H1 (cell line): ENCODE measurements at regions not wholly inside any gene's neighbourhood (a gene's known extent, or its start where the extent isn't known, plus 50 kb on each side); places are given as distances from the start of the nearest gene placed in this dataset.

Experiments
- CTCF ChIA-PET: fragments of 300-600 bp; sonication (Branson Sonifier 250); formaldehyde crosslinking; loops from one replicate; lab custom pipeline; 2021; ENCODE audit not compliant: partially characterized antibody; lab: Charles Lee
- POLR2A ChIA-PET: fragments of 300-600 bp; sonication (Branson Sonifier 250); formaldehyde crosslinking; loops from one replicate; lab custom pipeline; 2021; ENCODE audit warnings: inconsistent platforms; ENCODE audit not compliant: partially characterized antibody; lab: Charles Lee
- DNase-seq, 2 experiments: peaks; one replicate each; pipeline versions ENCODE4 v3.0.0 to v3.0.0-alpha.2; 2010 to 2022; ENCODE audit warnings: low spot score in 2 of 2, low read depth in 1 of 2, mixed read lengths in 1 of 2
- FAIRE-seq: peaks from 2 replicates; lab custom pipeline; 2011; peaks lifted over from hg19 to GRCh38; lab: Jason Lieb, UNC
- H2AFZ ChIP-seq: 2 replicates; pipeline ENCODE4 v1.8.1; 2012; ENCODE audit warnings: low read length, inconsistent platforms
- H2AK5ac ChIP-seq: 2 replicates; pipeline ENCODE4 v1.6.1; 2013; ENCODE audit warnings: low read depth, low read length
- H2BK120ac ChIP-seq: replicated peaks from 2 replicates; pipeline ENCODE3; 2013; ENCODE audit warnings: low read depth, low read length, inconsistent platforms
- H2BK12ac ChIP-seq: 2 replicates; pipeline ENCODE4 v1.6.1; 2013; ENCODE audit warnings: low read depth, low read length
- H2BK15ac ChIP-seq: 2 replicates; pipeline ENCODE4 v1.6.1; 2013; ENCODE audit warnings: low read length
- H2BK20ac ChIP-seq: 2 replicates; pipeline ENCODE4 v1.6.1; 2013; ENCODE audit warnings: low read length
- H2BK5ac ChIP-seq: 2 replicates; pipeline ENCODE4 v1.6.1; 2013; ENCODE audit warnings: low read depth, low read length
- H3K14ac ChIP-seq: 2 replicates; pipeline ENCODE4 v1.6.1; 2013; ENCODE audit warnings: inconsistent platforms; ENCODE audit not compliant: insufficient read length
- H3K18ac ChIP-seq: 2 replicates; pipeline ENCODE4 v1.6.1; 2013; ENCODE audit warnings: low read length; ENCODE audit errors: extremely low read depth
- H3K23ac ChIP-seq: 2 replicates; pipeline ENCODE4 v1.6.1; 2013; ENCODE audit warnings: inconsistent platforms; ENCODE audit not compliant: insufficient read length
- H3K23me2 ChIP-seq: 2 replicates; pipeline ENCODE4 v1.6.1; 2013; ENCODE audit warnings: low read depth, low read length
- H3K27ac ChIP-seq: 2 replicates; pipeline ENCODE4 v1.6.1; 2011; ENCODE audit warnings: low read depth, low read length, inconsistent platforms
- H3K27me3 ChIP-seq, 4 experiments: replicated peaks in 1 of 4; 1 replicate in 1 of 4; 2 replicates in 3 of 4; pipeline versions ENCODE4 v1.6.1 to v1.8.1; 2011 to 2013; ENCODE audit warnings: low read length in 3 of 4, mild to moderate bottlenecking in 3 of 4, inconsistent platforms in 2 of 4, mixed read lengths in 2 of 4, moderate library complexity in 1 of 4; ENCODE audit not compliant: control insufficient read depth in 3 of 4, insufficient read depth in 3 of 4; ENCODE audit errors: extremely low read depth in 1 of 4
- H3K36me3 ChIP-seq, 4 experiments: 2 replicates each; pipeline versions ENCODE4 v1.6.1 to v1.8.1; 2011 to 2013; ENCODE audit warnings: mild to moderate bottlenecking in 4 of 4, low read length in 3 of 4, moderate library complexity in 2 of 4, control low read depth in 1 of 4, inconsistent platforms in 1 of 4; ENCODE audit not compliant: insufficient read depth in 4 of 4, control insufficient read depth in 2 of 4
- H3K4ac ChIP-seq: replicated peaks from 2 replicates; pipeline ENCODE3; 2013; ENCODE audit warnings: low read length, low read depth, mixed read lengths, inconsistent platforms; ENCODE audit not compliant: insufficient read length
- H3K4me1 ChIP-seq, 4 experiments: replicated peaks in 1 of 4; 1 replicate in 1 of 4; 2 replicates in 3 of 4; pipeline versions ENCODE4 v1.6.1 to v1.8.1; 2011 to 2013; ENCODE audit warnings: low read length in 3 of 4, inconsistent platforms in 2 of 4, mixed read lengths in 1 of 4; ENCODE audit not compliant: insufficient read depth in 4 of 4, control insufficient read depth in 3 of 4
- H3K4me2 ChIP-seq, 2 experiments: 2 replicates each; pipeline versions ENCODE4 v1.6.1 to v1.8.1; 2011 to 2013; ENCODE audit warnings: low read depth in 2 of 2, low read length in 2 of 2, control low read depth in 1 of 2, inconsistent platforms in 1 of 2, mild to moderate bottlenecking in 1 of 2; ENCODE audit not compliant: insufficient read depth in 1 of 2
- H3K4me3 ChIP-seq, 4 experiments: fragments of 200-600, 300-600 bp in 1 of 4; sonication (generic), shearing (Covaris generic), sonication (Bioruptor Twin) in 1 of 4; 2 replicates each; pipeline versions ENCODE4 v1.5.1 to v1.8.1; 2011 to 2016; ENCODE audit warnings: low read length in 4 of 4, low read depth in 3 of 4, control low read depth in 2 of 4, inconsistent platforms in 2 of 4, mild to moderate bottlenecking in 2 of 4, mixed read lengths in 1 of 4, moderate library complexity in 1 of 4; ENCODE audit not compliant: insufficient read depth in 2 of 4; ENCODE audit errors: extremely low read depth in 1 of 4
- H3K56ac ChIP-seq: replicated peaks from 2 replicates; pipeline ENCODE3; 2013; ENCODE audit warnings: low read depth, mild to moderate bottlenecking, mixed read lengths, low read length, inconsistent platforms; ENCODE audit not compliant: insufficient read length
- H3K79me1 ChIP-seq: 2 replicates; pipeline ENCODE4 v1.6.1; 2013; ENCODE audit warnings: low read depth, low read length, control low read depth
- H3K79me2 ChIP-seq, 2 experiments: 2 replicates each; pipeline versions ENCODE4 v1.6.1 to v1.8.1; 2012 to 2013; ENCODE audit warnings: low read length in 2 of 2, mild to moderate bottlenecking in 2 of 2, inconsistent platforms in 1 of 2; ENCODE audit not compliant: insufficient read depth in 2 of 2, control insufficient read depth in 1 of 2
- H3K9ac ChIP-seq, 4 experiments: replicated peaks in 1 of 4; 1 replicate in 1 of 4; 2 replicates in 3 of 4; pipeline versions ENCODE4 v1.6.1 to v1.8.1; 2011 to 2013; ENCODE audit warnings: low read depth in 3 of 4, low read length in 3 of 4, control low read depth in 2 of 4, mild to moderate bottlenecking in 2 of 4, moderate library complexity in 2 of 4, inconsistent platforms in 1 of 4; ENCODE audit errors: extremely low read depth in 1 of 4
- H3K9me3 ChIP-seq, 2 experiments: 2 replicates each; pipeline versions ENCODE4 v1.6.1 to v1.8.1; 2012 to 2013; ENCODE audit warnings: mild to moderate bottlenecking in 2 of 2, moderate library complexity in 2 of 2, control low read depth in 1 of 2, inconsistent platforms in 1 of 2, low read depth in 1 of 2, low read length in 1 of 2, mixed read lengths in 1 of 2; ENCODE audit not compliant: insufficient read depth in 2 of 2
- H4K20me1 ChIP-seq, 2 experiments: replicated peaks in 1 of 2; 2 replicates each; pipeline versions ENCODE3 to v1.8.1; 2011 to 2013; ENCODE audit warnings: inconsistent platforms in 2 of 2, low read length in 2 of 2, mild to moderate bottlenecking in 1 of 2; ENCODE audit not compliant: insufficient read depth in 2 of 2, control insufficient read depth in 1 of 2
- H4K5ac ChIP-seq: 2 replicates; pipeline ENCODE4 v1.6.1; 2013; ENCODE audit warnings: low read length, low read depth, mixed read lengths, inconsistent platforms; ENCODE audit not compliant: insufficient read length
- H4K8ac ChIP-seq: 2 replicates; pipeline ENCODE4 v1.8.0; 2013; ENCODE audit warnings: mild to moderate bottlenecking, moderate library complexity, low read length, inconsistent platforms; ENCODE audit not compliant: insufficient read depth; ENCODE audit errors: extremely low read depth
- H4K91ac ChIP-seq: replicated peaks from 2 replicates; pipeline ENCODE3; 2013; ENCODE audit warnings: low read length, mixed read lengths, inconsistent platforms; ENCODE audit not compliant: insufficient read length
- CBX5 ChIP-seq: fragments of 300-800, 300-1000 bp; sonication (generic); IDR thresholded peaks from 2 replicates; pipeline ENCODE4 v1.7.1; 2016; ENCODE audit warnings: antibody characterized with exemption, low read length, low read depth
- CBX8 ChIP-seq: fragments of 300-800, 300-1000 bp; sonication (generic); IDR thresholded peaks from 2 replicates; pipeline ENCODE4 v1.7.1; 2016; ENCODE audit warnings: low read depth, low read length, borderline replicate concordance
- CHD1 ChIP-seq: IDR thresholded peaks from 2 replicates; pipeline ENCODE4 v1.6.1; 2012; ENCODE audit warnings: low read depth, low read length, improper control_type of control experiment
- NANOG ChIP-seq: IDR thresholded peaks from 2 replicates; pipeline ENCODE4 v1.6.1; 2011; ENCODE audit warnings: low read length, low read depth, mild to moderate bottlenecking, inconsistent platforms; ENCODE audit not compliant: insufficient read depth, poor library complexity, severe bottlenecking
- NRF1 ChIP-seq: IDR thresholded peaks from 2 replicates; pipeline ENCODE4 v1.6.1; 2011; ENCODE audit warnings: mild to moderate bottlenecking, low read depth, low read length, improper control_type of control experiment
- PHF8 ChIP-seq: fragments of 200-600 bp; sonication (generic); conservative IDR thresholded peaks from 2 replicates; pipeline ENCODE4 v1.7.1; 2012; ENCODE audit warnings: low read depth, mild to moderate bottlenecking, inconsistent platforms, low read length, moderate library complexity
- POLR2A ChIP-seq, 2 experiments: IDR thresholded peaks; 1 replicate in 1 of 2; 2 replicates in 1 of 2; pipeline ENCODE4 v1.6.1; 2011; ENCODE audit warnings: low read depth in 2 of 2, low read length in 2 of 2, mild to moderate bottlenecking in 2 of 2; ENCODE audit errors: control extremely low read depth in 1 of 2
- RBBP5 ChIP-seq: IDR thresholded peaks from 2 replicates; pipeline ENCODE4 v1.7.1; 2012; ENCODE audit warnings: low read depth, mild to moderate bottlenecking, inconsistent platforms, low read length, moderate library complexity, borderline replicate concordance
- RFX5 ChIP-seq: IDR thresholded peaks from 2 replicates; pipeline ENCODE4 v1.6.1; 2011; ENCODE audit warnings: low read depth, low read length, improper control_type of control experiment, borderline replicate concordance
- RNF2 ChIP-seq: fragments of 200-900, 300-1000 bp; sonication (generic); IDR thresholded peaks from 2 replicates; pipeline ENCODE4 v1.7.1; 2016; ENCODE audit warnings: borderline replicate concordance, low read depth, mild to moderate bottlenecking, antibody characterized with exemption, low read length; ENCODE audit not compliant: poor library complexity, severe bottlenecking; ENCODE audit errors: missing control alignments
- SP1 ChIP-seq: IDR thresholded peaks from 2 replicates; pipeline ENCODE4 v1.6.1; 2011; ENCODE audit warnings: low read depth, low read length
- SP2 ChIP-seq: IDR thresholded peaks from 2 replicates; pipeline ENCODE4 v1.6.1; 2012; ENCODE audit warnings: mild to moderate bottlenecking, low read length, inconsistent platforms
- TAF1 ChIP-seq: IDR thresholded peaks from 2 replicates; pipeline ENCODE4 v1.6.1; 2011; ENCODE audit warnings: mild to moderate bottlenecking, low read depth, low read length
- TBP ChIP-seq: IDR thresholded peaks from 2 replicates; pipeline ENCODE4 v1.6.1; 2011; ENCODE audit warnings: low read depth, low read length, improper control_type of control experiment
- TF ChIP-seq, protein P1 (sequence below): IDR thresholded peaks from 2 replicates; pipeline ENCODE4 v1.6.1; 2011; ENCODE audit warnings: low read depth, mild to moderate bottlenecking, low read length; ENCODE audit not compliant: insufficient read depth

DNA sequence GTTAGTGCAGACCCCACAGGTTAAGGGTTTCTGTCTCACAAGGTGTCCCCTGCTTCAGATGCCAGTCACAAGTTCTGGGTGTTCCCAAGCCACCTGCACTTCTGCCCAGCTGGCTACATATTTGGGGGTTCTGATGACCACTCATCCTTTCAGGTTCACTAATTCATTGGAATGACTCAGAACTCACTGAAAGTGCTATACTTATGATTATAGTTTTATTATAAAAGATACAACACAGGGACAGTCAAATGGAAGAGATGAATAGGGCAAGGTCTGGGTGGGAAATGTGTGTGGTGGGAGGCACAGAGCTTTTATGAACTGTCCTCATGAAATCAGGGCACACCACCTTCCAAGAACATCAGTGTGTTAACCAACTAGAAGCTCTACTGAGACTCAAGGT, 97.7 kb upstream of the CASK start:
- Histone ChIP-seq H3K4ac (no peak overlapping the region), H2BK20ac (no peak overlapping the region), H4K5ac (no peak overlapping the region), H2BK5ac (no peak overlapping the region), H3K4me3 (no peak overlapping the region), H3K4me2 (no peak overlapping the region), H3K27me3 (no peaks in the 10 kb centered on the region), H2AFZ (no peak overlapping the region), H2BK12ac (no peak overlapping the region), H3K9ac (no peak overlapping the region), H3K23ac (no peak overlapping the region), H3K79me1 (no peaks in the 10 kb centered on the region), H2BK15ac (no peak overlapping the region), H4K20me1 (no peaks in the 10 kb centered on the region), H3K18ac (no peak overlapping the region), H3K56ac (no peak overlapping the region), H2BK120ac (no peak overlapping the region), H3K23me2 (no peaks in the 10 kb centered on the region), H3K4me1 (no peaks in the 10 kb centered on the region), H4K8ac (no peak overlapping the region), H3K27ac (no peak overlapping the region), H4K91ac (no peak overlapping the region), H3K9me3 (no peaks in the 10 kb centered on the region), H2AK5ac (no peak overlapping the region), H3K79me2 (no peaks in the 10 kb centered on the region), H3K14ac (no peak overlapping the region), H3K36me3 (no peaks in the 10 kb centered on the region)
- ChIA-PET POLR2A (no interaction called here), CTCF (no interaction called here)
- FAIRE-seq, result no peak
- DNase-seq, result no peak
- TF ChIP-seq SP1, result no peak
- TF ChIP-seq CBX8, result no peak
- no peak for TF ChIP-seq RNF2
- TF ChIP-seq POLR2A (IDR thresholded peaks at IDR 0.05; ENCODE audit: control extremely low read depth in 1 of 2, low read depth in 2 of 2, low read length in 2 of 2), result no peak
- no peak for TF ChIP-seq NANOG
- no peak for TF ChIP-seq TAF1
- TF ChIP-seq RBBP5, result no peak
- TF ChIP-seq, protein P1, sequence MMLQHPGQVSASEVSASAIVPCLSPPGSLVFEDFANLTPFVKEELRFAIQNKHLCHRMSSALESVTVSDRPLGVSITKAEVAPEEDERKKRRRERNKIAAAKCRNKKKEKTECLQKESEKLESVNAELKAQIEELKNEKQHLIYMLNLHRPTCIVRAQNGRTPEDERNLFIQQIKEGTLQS, result no peak
- TF ChIP-seq SP2, result no peak
- no peak for TF ChIP-seq CHD1
- no peak for TF ChIP-seq CBX5
- TF ChIP-seq RFX5, result no peak
- TF ChIP-seq TBP, result no peak
- TF ChIP-seq PHF8, result no peak
- no peak for TF ChIP-seq NRF1
